Erythroblast (primary cell): ENCODE measurements at regions not wholly inside any gene's neighbourhood (a gene's known extent, or its start where the extent isn't known, plus 50 kb on each side); places are given as distances from the start of the nearest gene placed in this dataset.

Experiments used
- GATA1 ChIP-seq: IDR thresholded peaks from 2 replicates; pipeline ENCODE4 v1.6.1; 2011; ENCODE audit warnings: low read depth, mild to moderate bottlenecking, control low read depth, low read length, moderate library complexity
- POLR2A ChIP-seq: IDR thresholded peaks from 2 replicates; pipeline ENCODE4 v1.6.1; 2011; ENCODE audit warnings: mild to moderate bottlenecking, low read length

DNA sequence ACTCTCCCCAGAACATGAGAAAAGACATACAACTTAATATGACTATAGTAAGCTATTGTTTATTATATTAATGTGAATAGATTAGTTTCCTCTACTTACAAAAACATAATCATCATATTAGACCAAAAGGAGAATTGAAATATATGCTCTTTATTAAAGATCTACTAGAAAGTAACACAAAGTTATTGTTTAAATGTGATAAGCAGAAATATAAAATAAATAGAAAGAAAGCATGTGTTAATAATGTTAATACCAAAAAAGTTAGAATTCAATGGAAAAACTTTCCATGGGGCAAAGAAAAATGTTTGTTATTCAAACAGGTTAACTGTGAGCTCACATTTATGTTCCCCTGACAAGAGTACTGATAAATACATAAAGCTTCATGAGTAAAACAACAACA is 421.4 kb upstream of the UBE2E3 start:
- TF ChIP-seq POLR2A (no peak), GATA1 (no peak)
